ENCODE measurements at regions not wholly inside any gene's neighbourhood (a gene's known extent, or its start where the extent isn't known, plus 50 kb on each side); places are given as distances from the start of the nearest gene placed in this dataset.

- no peak for TF ChIP-seq CTCF (conservative IDR thresholded peaks at IDR 0.05)
- no peak for TF ChIP-seq ZFX (IDR thresholded peaks at IDR 0.05)
Observed at GRCh38 chr16:13421726-13422125, 498.2 kb upstream of the ERCC4 start.
